GM18511 (cell line): ENCODE measurements at regions not wholly inside any gene's neighbourhood (a gene's known extent, or its start where the extent isn't known, plus 50 kb on each side); places are given as distances from the start of the nearest gene placed in this dataset.
"Not testable (repeated sequence)": the region's sequence is repeated elsewhere in the genome, so short reads cannot be mapped to it uniquely, and the experiment has no call there.

Experiments used
- ATAC-seq: cut with Tn5 transposase; IDR thresholded peaks from one replicate; pipeline ENCODE4 v1.9.1; 2021; ENCODE audit warnings: mild to moderate bottlenecking, moderate library complexity; ENCODE audit not compliant: unreplicated experiment

DNA sequence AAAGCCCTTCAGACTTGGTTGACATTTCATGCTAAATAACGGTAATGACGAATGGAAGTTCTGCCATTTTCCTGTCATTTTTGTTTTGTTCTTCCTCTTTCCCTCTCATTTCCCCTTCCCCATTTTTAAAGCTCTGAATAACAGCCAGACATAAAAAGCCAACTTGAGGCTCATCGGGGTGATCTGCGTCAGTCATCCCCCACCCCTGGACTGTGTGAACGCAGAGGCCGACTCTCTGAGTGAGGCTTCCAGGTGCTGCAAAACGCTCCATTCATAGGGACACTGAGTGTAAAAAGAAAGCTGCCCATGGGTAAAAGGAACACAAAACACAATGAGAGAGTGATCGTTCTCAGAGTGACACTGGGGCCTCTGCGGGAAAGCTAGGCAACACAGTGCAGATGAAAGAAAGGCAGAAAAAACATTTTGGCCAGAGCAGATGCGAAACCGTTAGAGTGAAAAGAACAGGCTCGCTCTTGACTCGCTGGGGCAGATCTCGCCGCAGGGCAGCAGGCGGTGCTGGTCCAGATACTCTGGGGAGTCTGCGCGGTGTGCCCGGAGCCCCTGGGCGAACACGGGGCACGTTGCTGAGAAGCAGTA is 684.8 kb downstream of the QKI start:
- ATAC-seq = no peak

DNA sequence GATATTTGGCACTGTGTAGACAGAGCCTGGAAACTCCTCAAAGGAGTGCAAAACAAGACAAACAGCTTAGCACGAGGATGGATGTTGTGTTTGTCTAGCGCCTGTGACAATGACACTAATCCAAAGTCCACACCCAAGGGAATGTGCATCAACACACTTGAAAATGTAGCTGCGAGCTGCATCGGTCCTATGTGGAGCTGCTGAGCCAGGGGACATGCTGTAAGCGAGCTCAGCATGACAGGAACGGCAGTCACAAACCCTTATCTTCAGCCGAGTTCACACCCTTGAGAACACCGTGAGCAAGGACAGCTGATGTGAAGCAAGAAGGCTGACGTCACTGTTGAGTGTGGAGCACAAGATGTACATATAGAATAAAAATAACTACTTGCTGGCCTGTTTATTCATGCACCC is 684.3 kb downstream of the QKI start:
- no peak for ATAC-seq

- no peak for ATAC-seq
Measured at GRCh38 chr6:164097551-164098398, 683.3 kb downstream of the QKI start.

GRCh38 chr6:164097056-164097455 is 682.5 kb downstream of the QKI start:
- ATAC-seq = no peak

GRCh38 chr6:164095056-164095455 is 680.5 kb downstream of the QKI start:
- ATAC-seq = no peak

- no peak for ATAC-seq
Measured at GRCh38 chr6:164087870-164088269, 673.4 kb downstream of the QKI start.

- no peak for ATAC-seq
Measured at GRCh38 chr6:164087211-164087610, 672.7 kb downstream of the QKI start.

GRCh38 chr6:164086076-164086887 is 671.8 kb downstream of the QKI start:
- ATAC-seq = no peak

- no peak for ATAC-seq
Measured at GRCh38 chr6:164085091-164086075, 670.9 kb downstream of the QKI start.

DNA sequence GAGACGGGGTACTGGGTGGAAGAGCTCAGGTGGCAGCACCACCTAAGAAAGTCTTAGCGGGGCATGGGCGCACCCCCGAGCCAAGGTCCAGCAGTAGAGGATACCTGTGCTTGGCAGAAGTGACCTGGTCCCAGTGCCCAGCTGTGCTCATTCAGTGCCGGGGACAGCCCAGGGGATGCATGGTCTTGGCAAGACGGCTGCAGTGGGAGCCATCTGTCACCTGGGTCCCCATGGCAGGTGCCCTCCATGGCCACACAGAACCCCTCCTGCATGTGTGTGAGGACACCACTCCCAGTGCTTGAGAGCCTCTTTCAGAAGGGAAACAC is 664.7 kb downstream of the QKI start:
- ATAC-seq = no peak

DNA sequence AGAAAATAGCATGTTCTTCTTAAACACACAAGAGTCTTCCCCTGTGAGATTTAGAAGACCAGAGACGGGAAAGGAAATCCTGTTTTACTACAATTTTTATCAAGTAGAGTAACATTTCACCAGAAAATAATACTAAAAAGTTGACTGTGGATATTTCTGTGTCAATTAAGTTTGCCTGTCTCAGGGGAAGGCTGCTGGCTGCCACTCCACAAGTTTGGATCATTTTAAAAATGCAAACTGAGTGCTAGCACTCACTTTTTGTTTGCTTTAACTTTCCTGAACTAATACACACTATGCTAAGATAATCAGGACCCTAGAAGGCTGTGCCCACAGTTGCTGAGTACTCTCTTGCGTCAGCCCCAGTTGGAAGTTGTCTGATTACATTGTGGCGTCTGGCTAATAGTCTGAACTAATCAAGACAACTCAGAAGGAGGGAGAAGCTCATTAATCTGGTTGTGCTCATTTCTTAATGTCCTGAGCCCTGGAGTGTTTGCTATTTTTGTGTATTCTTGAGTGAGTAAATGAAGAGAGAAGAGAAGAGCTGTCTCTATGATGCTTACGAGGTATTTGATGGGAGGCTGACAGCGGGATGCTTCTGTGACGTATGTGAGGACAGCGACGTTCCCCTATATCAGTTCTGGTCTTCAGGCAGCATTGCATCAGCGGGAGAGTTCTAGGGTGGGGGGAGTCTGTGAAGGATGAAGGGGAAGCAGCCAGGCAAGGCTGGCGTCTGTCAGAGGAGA is 664.2 kb downstream of the QKI start:
- ATAC-seq = no peak

- ATAC-seq = not testable (repeated sequence)
Measured at GRCh38 chr6:164076818-164077532, 662.5 kb downstream of the QKI start.

GRCh38 chr6:164075981-164076615 is 661.6 kb downstream of the QKI start:
- no peak for ATAC-seq

- ATAC-seq = no peak
Measured at GRCh38 chr6:164072240-164072666, 657.7 kb downstream of the QKI start.

GRCh38 chr6:164069350-164069990 is 655.0 kb downstream of the QKI start:
- ATAC-seq = no peak

GRCh38 chr6:164068527-164068926 is 654.0 kb downstream of the QKI start:
- ATAC-seq = no peak

DNA sequence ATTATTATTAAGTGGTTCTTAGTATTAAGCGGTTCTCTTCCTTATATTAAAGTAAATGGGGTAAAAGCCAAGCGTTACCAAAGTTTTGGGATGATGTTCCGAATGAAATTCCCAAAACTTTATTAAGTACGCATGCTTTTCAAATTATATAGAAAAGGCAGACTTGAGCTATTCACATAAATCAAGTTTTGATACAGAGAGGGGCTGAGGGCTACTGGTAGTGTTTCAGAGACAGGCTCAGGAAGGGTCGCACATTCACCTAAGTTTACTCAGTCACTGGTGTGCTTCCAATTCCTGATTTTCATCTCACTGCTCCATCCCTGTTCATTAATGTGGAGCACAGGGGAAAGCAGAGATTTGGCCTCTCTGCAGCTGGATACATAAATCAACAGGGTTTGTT is 652.2 kb downstream of the QKI start:
- no peak for ATAC-seq

GRCh38 chr6:164066335-164066734 is 651.8 kb downstream of the QKI start:
- no peak for ATAC-seq
